Fibroblast of peridontal ligament (primary cell): ENCODE measurements at regions not wholly inside any gene's neighbourhood (a gene's known extent, or its start where the extent isn't known, plus 50 kb on each side); places are given as distances from the start of the nearest gene placed in this dataset.

ENCODE experiments used
- DNase-seq: peaks from one replicate; pipeline ENCODE4 v3.0.0-alpha.2; 2010; ENCODE audit errors: extremely low read depth

GRCh38 chr13:108360139-108360538 lies 90.6 kb downstream of the TNFSF13B start:
- DNase-seq, result no peak

- DNase-seq, result no peak
Measured at GRCh38 chr13:108361769-108362168, 92.3 kb downstream of the TNFSF13B start.

GRCh38 chr13:108363666-108364065 lies 94.1 kb downstream of the TNFSF13B start:
- no peak for DNase-seq

DNA sequence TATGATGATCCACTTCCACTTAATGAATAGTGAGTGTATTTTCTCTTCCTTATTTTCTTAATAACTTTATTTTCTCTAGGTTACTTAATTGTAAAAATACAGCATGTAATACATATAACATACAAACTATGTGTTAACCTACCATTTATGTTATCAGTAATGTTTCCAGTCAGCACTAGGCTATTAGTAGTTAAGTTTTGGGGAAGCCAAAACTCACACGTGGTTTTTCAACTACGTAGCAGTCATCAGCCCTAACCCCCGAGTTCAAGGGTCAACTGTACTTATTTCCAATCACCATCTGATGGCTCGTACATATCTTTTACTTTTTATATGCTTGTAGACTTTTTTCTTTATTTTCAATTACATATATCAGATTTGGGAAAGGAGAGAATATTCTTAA lies 95.7 kb downstream of the TNFSF13B start:
- no peak for DNase-seq

GRCh38 chr13:108368250-108368905 lies 98.9 kb downstream of the TNFSF13B start:
- no peak for DNase-seq

DNA sequence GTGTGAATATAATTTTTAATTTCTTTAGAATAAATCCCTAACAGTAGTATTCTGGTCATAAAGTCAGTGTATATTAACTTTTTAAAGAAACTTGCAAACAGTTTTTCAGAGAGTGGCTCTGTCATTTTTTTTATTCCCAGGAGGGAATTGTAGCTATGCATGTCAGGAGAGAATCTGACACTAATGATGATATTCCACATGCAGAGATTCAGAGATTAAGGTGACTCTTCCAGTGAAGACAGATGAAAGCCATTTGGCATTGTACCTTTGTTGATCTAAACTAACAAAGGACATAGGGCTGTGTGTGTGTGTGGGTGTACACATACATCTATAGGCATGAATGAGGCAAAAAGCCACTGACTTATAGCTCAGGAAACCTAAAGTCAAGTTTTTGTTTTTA lies 99.9 kb downstream of the TNFSF13B start:
- no peak for DNase-seq

GRCh38 chr13:108375034-108375433 lies 105.5 kb downstream of the TNFSF13B start:
- no peak for DNase-seq

DNA sequence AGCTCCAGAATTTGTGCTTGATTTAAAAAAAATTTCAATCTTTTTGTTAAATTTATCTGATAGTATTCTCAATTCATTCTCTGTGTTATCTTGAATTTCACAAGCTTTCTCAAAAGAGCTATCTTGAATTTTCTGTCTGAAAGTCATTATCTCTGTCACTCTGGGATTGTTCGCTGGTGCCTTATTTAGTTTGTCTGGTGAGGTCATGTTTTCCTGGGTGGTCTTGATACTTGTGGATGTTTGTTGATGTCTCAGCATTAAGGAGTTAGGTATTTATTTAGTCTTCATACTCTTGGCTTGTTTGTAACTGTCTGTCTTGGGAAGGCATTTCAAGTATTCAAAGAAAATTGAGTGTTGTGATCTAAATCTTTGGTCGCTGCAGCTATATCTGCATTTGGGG lies 106.3 kb downstream of the TNFSF13B start:
- no peak for DNase-seq

DNA sequence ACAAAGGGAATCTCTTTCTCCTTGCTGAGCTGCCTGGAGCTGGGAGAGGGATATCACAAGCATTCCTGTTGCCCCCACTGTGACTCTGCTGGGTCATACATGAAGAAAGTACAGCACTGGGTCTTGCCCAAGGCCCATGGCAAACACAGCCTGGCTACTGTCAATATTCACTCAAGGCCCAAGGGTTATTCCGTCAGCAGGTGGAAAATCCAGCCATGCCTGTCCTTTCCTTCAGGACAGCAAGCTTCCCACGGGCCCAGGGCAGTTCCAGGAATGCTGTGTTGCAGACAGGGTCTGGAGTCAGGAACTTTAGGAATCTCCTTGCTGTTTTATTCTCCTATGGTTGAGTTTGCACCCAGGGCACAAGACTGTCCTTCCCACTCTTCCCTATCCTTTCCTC lies 106.8 kb downstream of the TNFSF13B start:
- DNase-seq, result no peak

DNA sequence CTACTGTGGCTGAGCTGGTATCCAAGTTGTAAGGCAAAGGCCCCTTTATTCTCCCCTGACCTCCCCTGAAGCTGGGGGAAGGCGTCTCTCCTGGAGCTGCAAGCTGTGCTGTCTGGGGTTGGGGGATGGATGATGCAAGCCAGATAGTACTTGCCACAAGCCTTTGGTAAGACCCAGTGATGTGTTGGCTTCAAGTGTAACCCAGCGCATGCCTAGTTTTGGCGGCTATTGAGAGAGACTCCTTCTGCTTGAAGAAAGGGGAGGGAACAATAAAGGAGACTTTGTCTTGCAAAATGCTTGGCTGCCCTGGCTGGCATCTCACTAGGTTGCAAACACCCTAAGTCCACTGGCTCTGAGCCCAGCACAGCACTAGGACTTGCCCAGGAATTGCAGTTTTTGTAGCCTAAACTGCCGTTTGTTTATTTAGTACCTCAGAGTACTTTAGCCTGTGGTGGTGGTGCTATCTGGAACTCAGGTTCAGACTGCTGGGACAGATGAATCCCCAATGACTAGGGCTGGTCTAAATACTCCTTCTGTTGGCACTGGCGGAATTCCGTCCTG lies 108.2 kb downstream of the TNFSF13B start:
- no peak for DNase-seq

DNA sequence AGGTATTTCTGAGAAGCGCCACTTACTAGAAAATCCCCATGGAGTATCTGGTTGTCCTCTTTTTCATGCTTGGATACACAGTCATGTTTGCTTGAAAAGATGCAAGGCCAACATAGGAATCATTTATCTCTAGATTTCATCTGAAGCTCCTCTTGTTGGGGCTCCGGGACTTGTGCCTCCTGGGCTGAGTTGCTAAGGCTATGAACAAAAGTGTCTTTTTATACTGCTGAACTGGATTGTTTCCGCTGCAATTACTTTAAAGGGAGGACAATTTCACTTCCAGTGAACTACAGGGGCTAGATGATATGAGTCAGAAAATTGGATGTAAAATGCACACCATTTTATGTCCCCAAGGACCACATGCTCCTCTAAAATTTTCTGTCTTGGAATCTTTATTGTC lies 114.1 kb downstream of the TNFSF13B start:
- no peak for DNase-seq

GRCh38 chr13:108387156-108387555 lies 117.6 kb downstream of the TNFSF13B start:
- no peak for DNase-seq

- no peak for DNase-seq
Measured at GRCh38 chr13:108402850-108403249, 133.3 kb downstream of the TNFSF13B start.

GRCh38 chr13:108407495-108407894 lies 138.0 kb downstream of the TNFSF13B start:
- DNase-seq, result no peak

DNA sequence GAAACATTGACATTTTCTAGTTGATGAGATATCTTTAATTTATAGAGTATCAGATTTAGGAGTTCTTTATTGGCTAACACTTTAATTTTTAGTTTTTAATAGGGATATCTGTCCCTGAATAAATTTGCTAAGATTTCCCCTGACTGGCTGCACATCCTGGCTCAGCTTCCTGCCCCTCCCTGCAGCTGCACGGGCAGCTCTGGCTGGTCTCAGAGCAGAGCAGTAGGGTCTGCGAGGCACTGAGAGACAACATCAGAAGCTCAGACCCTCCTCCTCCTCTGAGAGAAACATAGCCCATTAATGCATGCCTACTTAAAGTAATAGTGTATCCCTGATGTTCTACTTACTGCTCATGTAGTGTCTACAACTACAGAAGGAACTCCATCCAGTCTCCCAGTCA lies 139.2 kb downstream of the TNFSF13B start:
- no peak for DNase-seq

GRCh38 chr13:108409730-108410129 lies 140.2 kb downstream of the TNFSF13B start:
- no peak for DNase-seq

DNA sequence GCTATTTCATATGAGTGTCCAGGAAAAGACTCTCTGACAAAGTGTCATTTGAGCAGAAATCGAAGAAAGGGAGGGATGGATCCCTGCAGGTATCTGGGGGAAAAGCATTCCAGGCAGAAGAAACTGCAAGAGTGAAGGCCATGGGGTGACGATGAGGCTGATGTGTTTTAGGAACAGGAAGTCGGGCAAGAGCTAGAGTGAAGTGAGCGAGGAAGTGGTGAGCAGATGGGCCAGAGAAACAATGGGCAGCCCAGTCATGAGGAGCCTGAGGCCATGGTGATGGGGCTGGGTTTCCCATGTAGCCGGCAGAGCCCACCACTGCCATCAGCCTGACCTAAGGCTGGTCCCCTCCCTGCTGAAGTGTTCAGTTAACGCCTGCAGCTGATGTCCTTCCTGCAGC lies 150.2 kb downstream of the TNFSF13B start:
- DNase-seq, result no peak

GRCh38 chr13:108425056-108425455 lies 155.5 kb downstream of the TNFSF13B start:
- DNase-seq, result no peak

DNA sequence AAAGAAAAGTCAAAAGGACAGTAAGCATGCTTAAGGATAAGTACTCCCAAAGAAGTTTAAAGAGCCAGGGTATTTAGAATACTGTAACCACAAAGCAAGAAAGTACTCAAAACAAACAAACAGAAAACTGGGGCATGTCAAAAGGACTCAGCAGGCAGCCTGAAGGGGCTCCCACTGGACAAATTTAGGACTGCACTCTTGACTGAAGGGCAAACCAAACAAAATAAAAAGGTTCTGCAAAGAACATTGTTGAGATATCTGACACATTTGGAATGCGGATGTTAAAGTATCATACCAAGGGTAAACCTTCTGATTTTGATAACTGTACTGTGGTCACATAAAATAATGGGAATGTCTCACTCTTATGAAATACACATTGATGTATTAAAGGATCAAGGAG lies 157.4 kb downstream of the TNFSF13B start:
- DNase-seq, result no peak

- no peak for DNase-seq
Measured at GRCh38 chr13:108427355-108427754, 157.8 kb downstream of the TNFSF13B start.

GRCh38 chr13:108428691-108429090 lies 159.2 kb downstream of the TNFSF13B start:
- DNase-seq, result no peak

DNA sequence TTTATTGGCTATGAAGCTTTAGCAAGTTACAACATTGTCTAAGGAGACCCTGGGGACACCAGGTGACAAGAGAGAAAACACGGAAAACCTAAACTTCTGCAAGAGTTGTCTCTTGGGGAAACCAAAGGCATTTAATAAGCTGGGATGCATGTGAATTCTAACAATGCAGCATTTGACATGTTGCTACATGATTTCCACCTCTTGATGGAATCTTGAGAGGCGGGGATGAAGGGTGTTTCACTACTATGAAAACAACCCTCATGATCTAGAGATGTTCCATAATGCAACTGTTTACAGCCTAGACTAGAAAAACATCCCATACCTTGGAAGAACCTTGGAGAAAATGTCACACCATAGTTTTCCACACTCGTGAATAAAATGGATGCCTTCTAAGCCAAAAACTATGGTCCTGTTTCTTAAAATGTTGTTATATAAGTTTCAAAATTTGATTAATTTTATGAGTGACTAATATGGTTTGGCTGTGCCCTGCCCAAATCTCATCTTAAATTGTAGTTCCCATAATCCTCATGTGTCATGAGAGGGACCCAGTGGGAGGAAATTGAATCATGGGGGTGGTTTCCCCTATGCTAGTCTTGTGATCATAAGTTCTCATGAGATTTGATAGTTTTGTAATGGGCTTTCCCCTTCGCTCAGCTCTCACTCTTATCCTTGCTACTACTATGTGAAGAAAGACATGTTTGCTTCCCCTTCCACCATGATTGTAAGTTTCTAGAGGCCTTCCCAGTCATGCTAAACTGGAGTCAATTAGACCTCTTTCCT lies 164.6 kb downstream of the TNFSF13B start:
- no peak for DNase-seq
